ENCODE measurements at regions not wholly inside any gene's neighbourhood (a gene's known extent, or its start where the extent isn't known, plus 50 kb on each side); places are given as distances from the start of the nearest gene placed in this dataset.

DNA sequence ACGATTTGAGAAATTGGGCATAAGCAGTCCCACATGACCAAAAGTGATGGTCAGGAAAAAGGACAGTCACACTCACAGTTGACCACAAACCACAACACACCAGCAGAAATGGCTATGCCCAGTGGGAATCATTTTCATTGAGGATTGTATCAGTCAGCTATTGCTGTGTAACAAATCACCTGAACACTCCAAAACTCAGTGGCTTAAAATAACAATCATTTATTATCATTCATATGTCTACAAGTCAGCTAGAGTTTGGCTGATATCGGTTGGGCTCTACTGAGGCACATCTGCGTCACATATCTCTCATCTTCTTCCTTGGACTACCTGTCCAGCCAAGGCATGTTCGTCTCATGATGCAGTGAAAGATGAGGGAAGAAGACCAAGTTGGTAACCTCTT lies 93.3 kb downstream of the CMC2 start:
- TF ChIP-seq, protein P1, sequence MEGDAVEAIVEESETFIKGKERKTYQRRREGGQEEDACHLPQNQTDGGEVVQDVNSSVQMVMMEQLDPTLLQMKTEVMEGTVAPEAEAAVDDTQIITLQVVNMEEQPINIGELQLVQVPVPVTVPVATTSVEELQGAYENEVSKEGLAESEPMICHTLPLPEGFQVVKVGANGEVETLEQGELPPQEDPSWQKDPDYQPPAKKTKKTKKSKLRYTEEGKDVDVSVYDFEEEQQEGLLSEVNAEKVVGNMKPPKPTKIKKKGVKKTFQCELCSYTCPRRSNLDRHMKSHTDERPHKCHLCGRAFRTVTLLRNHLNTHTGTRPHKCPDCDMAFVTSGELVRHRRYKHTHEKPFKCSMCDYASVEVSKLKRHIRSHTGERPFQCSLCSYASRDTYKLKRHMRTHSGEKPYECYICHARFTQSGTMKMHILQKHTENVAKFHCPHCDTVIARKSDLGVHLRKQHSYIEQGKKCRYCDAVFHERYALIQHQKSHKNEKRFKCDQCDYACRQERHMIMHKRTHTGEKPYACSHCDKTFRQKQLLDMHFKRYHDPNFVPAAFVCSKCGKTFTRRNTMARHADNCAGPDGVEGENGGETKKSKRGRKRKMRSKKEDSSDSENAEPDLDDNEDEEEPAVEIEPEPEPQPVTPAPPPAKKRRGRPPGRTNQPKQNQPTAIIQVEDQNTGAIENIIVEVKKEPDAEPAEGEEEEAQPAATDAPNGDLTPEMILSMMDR (IDR thresholded peaks at IDR 0.05): no peak
- no peak for TF ChIP-seq POLR2A (IDR thresholded peaks at IDR 0.05)
